ENCODE measurements at regions not wholly inside any gene's neighbourhood (a gene's known extent, or its start where the extent isn't known, plus 50 kb on each side); places are given as distances from the start of the nearest gene placed in this dataset.

- intact Hi-C loops (cut with DNase I), result no loop called here
- no peak for DNase-seq
Observed at GRCh38 chr2:234438305-234438977, 58.4 kb downstream of the ARL4C start.

- DNase-seq, result peak in 8 of 10 donors; percentile 21 to 88 (median 51)
- intact Hi-C loops (cut with DNase I), result no loop called here
Observed at GRCh38 chr2:234437642-234438304, 59.1 kb downstream of the ARL4C start.

GRCh38 chr2:234436482-234436837 is 60.4 kb downstream of the ARL4C start:
- DNase-seq, result peak in 1 of 10 donors; percentile 81
- intact Hi-C loops (cut with DNase I), result no loop called here

DNA sequence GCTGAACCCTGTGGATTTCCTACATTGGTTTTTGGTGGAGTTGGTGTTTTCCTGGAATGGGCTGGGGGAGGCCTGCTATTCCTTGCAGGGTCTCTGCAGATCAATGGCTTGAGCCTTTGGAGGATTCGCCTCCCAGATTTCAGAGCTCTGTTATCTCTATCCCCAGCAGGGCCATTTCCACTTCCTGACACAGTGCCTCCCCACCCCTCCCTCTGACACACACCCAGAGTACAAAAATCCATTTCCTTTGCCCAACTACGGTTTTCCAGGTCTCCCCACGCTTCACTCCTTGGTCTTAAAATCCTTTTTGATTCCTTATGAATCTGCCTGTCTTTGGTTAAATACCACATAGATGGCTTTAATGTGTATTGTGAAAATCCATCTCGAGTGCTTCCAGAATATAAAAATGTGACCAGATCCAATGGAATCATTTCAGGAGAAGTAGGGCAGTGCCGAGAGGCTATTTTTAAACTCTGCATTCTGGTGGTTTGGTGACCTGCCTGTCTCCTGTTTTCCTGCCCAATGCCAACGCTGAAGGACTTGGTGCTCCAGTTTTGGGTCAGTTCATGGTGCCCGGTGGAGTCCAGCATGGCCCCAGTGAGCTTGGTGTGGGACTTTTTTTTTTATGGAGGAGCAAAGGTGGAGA is 60.9 kb downstream of the ARL4C start:
- intact Hi-C loops (cut with DNase I), result no loop called here
- DNase-seq, result peak in 1 of 10 donors; percentile 13

GRCh38 chr2:234433201-234433600 is 63.7 kb downstream of the ARL4C start:
- no peak for DNase-seq

GRCh38 chr2:234430871-234431270 is 66.0 kb downstream of the ARL4C start:
- intact Hi-C loops (cut with DNase I), result no loop called here
- DNase-seq, result no peak

More at GRCh38 chr2:234433201-234433600, 63.7 kb downstream of the ARL4C start:
- intact Hi-C loops (cut with DNase I), result no loop called here

DNA sequence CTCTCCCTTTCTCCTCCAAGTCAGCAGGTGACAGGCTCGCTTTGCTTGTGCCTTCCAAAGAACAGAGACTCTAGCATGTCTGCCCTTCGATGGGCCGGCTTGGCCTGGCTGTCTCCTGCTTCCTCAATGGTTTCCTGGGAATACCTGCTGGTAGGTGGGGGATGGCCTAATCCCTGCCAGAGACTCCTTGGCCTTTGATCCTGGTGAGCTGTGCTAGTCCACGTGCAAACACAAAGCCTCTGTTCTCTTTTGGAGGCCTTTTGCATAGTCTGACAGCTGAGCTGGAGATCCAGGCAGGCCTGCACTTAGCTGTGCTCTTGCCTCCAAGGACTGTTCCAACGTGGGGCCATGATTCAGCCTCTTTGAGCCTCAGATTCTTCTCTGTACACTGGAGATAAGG is 67.6 kb downstream of the ARL4C start:
- DNase-seq, result no peak
- intact Hi-C loops (cut with DNase I), result no loop called here

DNA sequence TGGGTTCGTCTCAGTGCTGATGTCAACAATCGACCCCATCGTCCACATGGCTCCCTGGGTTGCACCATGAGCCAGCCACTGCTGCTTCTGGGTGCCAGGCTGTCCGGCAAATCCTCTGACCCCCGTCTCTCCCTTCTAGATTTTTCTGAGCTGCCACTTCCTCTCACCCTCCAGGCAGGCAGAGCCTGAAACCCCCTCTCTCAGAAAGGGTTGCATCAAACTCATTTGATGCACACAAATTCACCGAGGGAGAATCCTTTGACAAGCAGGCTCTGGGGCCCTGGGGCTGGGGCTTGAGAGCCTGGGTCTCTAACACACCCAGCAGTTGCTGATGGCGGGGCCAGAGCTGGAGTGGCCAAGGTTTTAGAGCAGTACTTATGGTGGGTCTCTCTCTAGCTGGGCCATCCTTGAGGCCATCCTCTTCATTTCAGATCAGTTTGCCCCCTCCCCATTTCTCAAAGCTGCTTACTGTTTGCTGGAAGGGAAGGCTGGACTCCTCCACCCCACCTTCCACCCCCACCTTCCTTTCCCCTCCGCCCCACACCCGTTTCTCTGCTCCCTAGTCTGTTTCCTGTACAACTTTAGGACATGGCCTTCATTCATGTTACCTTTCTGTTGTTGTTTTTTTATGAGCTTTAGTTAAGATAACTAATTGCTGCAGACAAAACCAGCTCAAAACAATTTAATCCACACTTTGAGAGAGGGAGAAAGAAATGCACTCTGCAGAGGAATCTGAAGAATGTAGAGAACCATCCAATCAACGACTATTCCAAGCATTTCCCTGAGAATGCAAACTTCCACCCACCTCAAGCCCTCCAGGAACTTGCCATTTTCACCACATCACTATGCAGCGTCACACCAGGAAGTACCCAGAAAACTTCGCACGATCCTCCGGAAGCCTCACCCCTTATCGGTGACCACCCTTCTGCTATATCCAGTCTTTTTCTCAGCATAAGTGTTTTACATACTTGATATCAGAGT is 69.5 kb downstream of the ARL4C start:
- no peak for DNase-seq
- intact Hi-C loops (cut with DNase I), result no loop called here

DNA sequence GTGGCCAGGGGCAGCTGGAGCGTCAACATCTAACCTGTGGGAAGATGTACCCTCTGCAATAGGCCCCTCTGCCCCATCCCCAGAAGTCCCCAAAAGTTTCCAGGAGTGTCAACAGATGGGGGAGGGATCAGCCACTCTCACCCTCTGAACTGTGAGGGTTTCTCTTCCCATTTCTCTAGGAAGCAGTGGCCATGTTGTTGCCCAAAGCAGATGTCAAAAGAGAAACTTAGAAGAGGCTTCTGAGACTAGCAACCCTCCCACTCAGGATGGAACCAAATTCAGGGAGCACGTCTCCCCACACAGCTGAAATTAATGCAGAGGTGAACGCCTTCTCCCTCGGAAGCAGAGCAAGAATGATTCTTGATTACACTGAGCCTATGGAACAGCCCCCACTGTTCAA is 70.3 kb downstream of the ARL4C start:
- intact Hi-C loops (cut with DNase I), result no loop called here
- no peak for DNase-seq

- no peak for DNase-seq
- intact Hi-C loops (cut with DNase I), result no loop called here
Observed at GRCh38 chr2:234425639-234426603, 71.0 kb downstream of the ARL4C start.

DNA sequence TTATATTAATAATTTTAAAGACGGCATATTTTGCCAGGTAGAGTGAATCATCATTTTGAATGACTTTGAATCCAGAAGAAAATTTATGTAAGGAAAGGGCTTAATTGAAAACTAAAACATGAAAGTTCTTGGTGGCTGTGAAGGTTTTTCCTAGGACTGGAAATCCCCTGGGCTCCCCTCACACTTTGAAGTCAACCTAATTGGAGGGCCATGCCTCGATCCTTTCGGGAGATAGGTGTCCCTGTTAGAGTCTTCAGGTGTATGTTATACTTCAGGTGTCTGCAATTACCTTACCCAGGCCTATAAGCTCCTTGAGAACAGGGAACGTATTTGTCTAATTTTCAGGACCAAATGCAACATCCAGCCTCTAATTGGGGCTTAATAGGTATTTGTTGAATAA is 73.0 kb downstream of the ARL4C start:
- DNase-seq, result no peak
- intact Hi-C loops (cut with DNase I), result no loop called here

DNA sequence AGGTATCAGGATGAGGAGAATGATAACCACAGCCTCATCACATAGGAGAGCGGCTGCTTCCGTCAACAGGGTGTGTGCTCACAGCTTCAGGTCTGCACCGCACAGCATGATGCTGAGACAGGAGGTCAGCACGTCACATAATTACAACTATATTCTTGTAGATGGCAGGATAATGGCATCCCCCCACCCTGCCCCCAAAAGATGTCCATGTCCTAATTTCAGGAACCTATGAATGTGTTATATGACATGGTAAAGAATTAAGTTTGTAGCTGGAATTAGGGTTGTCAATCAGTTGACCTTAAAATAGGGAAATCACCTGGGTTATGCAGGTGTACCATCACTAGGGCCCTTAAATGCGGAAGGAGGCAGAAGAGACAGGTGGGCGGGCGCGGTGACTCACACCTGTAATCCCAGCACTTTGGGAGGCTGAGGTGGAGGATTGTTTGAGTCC is 73.9 kb downstream of the ARL4C start:
- intact Hi-C loops (cut with DNase I), result no loop called here
- no peak for DNase-seq

DNA sequence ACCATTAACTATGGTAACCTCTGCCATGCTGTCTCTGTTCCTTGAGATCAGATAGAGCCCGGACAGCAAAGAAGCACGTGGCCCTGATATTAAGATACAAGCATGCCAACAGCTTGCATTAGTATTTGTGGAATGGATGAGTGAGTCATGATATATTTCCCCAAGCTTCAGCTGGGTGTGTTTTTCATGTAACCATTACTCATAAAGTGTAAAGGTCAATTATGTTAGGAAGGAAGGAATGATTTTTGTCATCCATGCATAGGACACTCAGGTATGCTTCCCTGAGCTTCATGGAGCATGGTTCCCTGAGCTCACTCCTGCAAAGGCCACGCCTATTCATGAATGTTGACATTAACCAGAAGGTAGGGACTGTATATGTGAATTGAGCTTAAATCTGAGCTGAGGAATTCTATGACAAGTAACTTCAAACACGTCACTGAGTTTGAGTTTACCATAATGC is 74.6 kb downstream of the ARL4C start:
- intact Hi-C loops (cut with DNase I), result no loop called here
- no peak for DNase-seq

- intact Hi-C loops (cut with DNase I), result no loop called here
- DNase-seq, result no peak
Observed at GRCh38 chr2:234420408-234420807, 76.5 kb downstream of the ARL4C start.

GRCh38 chr2:234419726-234420125 is 77.2 kb downstream of the ARL4C start:
- DNase-seq, result peak in 1 of 10 donors; percentile 63
- intact Hi-C loops (cut with DNase I), result no loop called here

GRCh38 chr2:234415706-234416105 is 81.2 kb downstream of the ARL4C start:
- intact Hi-C loops (cut with DNase I), result no loop called here
- no peak for DNase-seq

GRCh38 chr2:234414596-234414995 is 82.3 kb downstream of the ARL4C start:
- intact Hi-C loops (cut with DNase I), result no loop called here
- no peak for DNase-seq

DNA sequence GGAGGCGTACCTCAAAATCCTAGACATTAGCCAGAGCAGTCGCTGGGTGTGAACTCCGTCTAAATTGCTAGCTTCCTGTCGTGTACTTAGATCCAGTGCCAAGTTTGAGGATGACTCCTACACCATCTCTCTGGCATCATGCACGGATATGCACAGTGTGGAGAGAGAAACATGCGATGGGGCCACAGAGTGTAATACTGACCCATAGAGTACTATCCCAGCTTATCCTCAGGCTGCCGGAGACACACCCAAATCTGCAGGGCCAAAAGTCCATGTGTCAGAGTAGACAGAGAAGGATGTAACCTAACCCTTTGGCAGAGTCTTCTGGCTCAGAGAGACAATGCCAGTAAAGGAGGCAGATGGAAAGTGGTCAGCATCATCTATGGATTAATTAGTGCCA is 84.2 kb downstream of the ARL4C start:
- no peak for DNase-seq
- intact Hi-C loops (cut with DNase I), result no loop called here

GRCh38 chr2:234411793-234412192 is 85.1 kb downstream of the ARL4C start:
- DNase-seq, result no peak
- intact Hi-C loops (cut with DNase I), result no loop called here
